K562 (cell line): ENCODE measurements at regions not wholly inside any gene's neighbourhood (a gene's known extent, or its start where the extent isn't known, plus 50 kb on each side); places are given as distances from the start of the nearest gene placed in this dataset.

Experiments used
- ATAC-seq: fragments of 200-7000 bp; cut with Tn5 transposase; 3 replicates; pipeline ENCODE4 v1.9.1; 2020; ENCODE audit warnings: moderate library complexity
- BruUV-seq: library from RNA; stranded (reverse); fragments of 400-500 nt; replicated peaks from 2 replicates; lab custom pipeline; 2021; lab: Mats Ljungman, UMichigan
- CTCF ChIA-PET: fragments of 300-600 bp; formaldehyde crosslinking; extraction: SDS; loops from one replicate; lab custom pipeline; 2021; ENCODE audit warnings: low intra/inter-chr PET ratio; lab: Yijun Ruan, JAX
- POLR2A ChIA-PET: fragments of 300-600, 350-650 bp; sonication (Branson Sonifier 250); formaldehyde crosslinking; extraction: SDS; loops from one replicate; lab custom pipeline; 2021; ENCODE audit warnings: antibody characterized with exemption, inconsistent platforms; lab: Yijun Ruan, JAX
- DNase-seq, 4 experiments: peaks; one replicate each; pipeline versions ENCODE4 v3.0.0 to v3.0.0-alpha.2; 2011 to 2018; ENCODE audit warnings: low spot score in 3 of 4, mixed read lengths in 3 of 4; ENCODE audit errors: extremely low read depth in 1 of 4
- FAIRE-seq: peaks from 2 replicates; lab custom pipeline; 2011; peaks lifted over from hg19 to GRCh38; lab: Jason Lieb, UNC
- H2AFZ ChIP-seq: 2 replicates; pipeline ENCODE4 v1.6.0; 2011; ENCODE audit warnings: low read depth, low read length, control low read depth, inconsistent platforms
- H3K27ac ChIP-seq: fragments of 200-600 bp; 3 replicates; pipeline ENCODE4 v1.8.0; 2011; ENCODE audit warnings: low read depth, mild to moderate bottlenecking, control low read depth, inconsistent platforms, low read length, moderate library complexity, mixed read lengths; ENCODE audit errors: extremely low read depth
- H3K27me3 ChIP-seq, 2 experiments: fragments of 300-600 bp in 1 of 2; 2 replicates in 1 of 2; 3 replicates in 1 of 2; pipeline versions ENCODE4 v1.6.0 to v1.8.0; 2011; ENCODE audit warnings: inconsistent platforms in 2 of 2, low read length in 2 of 2, mild to moderate bottlenecking in 1 of 2, mixed read lengths in 1 of 2, moderate library complexity in 1 of 2; ENCODE audit not compliant: control insufficient read depth in 2 of 2, insufficient read depth in 2 of 2
- H3K36me3 ChIP-seq: fragments of 300-600 bp; 3 replicates; pipeline ENCODE4 v1.8.0; 2011; ENCODE audit warnings: mild to moderate bottlenecking, low read length, inconsistent platforms; ENCODE audit not compliant: control insufficient read depth, insufficient read depth
- H3K4me1 ChIP-seq, 2 experiments: fragments of 200-600 bp in 1 of 2; replicated peaks in 1 of 2; 2 replicates in 1 of 2; 3 replicates in 1 of 2; pipeline versions ENCODE4 v1.5.1 to v1.8.0; 2011; ENCODE audit warnings: inconsistent platforms in 2 of 2, low read length in 2 of 2, mild to moderate bottlenecking in 1 of 2, mixed read lengths in 1 of 2, moderate library complexity in 1 of 2; ENCODE audit not compliant: control insufficient read depth in 2 of 2, insufficient read depth in 2 of 2
- H3K4me2 ChIP-seq: 2 replicates; pipeline ENCODE4 v1.6.1; 2011; ENCODE audit warnings: low read length, control low read depth, inconsistent platforms, mixed read lengths; ENCODE audit not compliant: insufficient read depth
- H3K4me3 ChIP-seq: fragments of 200-600 bp; sonication (generic), shearing (Covaris generic); 2 replicates; pipeline ENCODE4 v1.5.1; 2016; ENCODE audit warnings: control low read depth, inconsistent platforms
- H3K79me2 ChIP-seq: fragments of 200-600 bp; 3 replicates; pipeline ENCODE4 v1.8.0; 2011; ENCODE audit warnings: low read length, inconsistent platforms; ENCODE audit not compliant: control insufficient read depth, insufficient read depth
- H3K9ac ChIP-seq, 2 experiments: 2 replicates each; pipeline versions ENCODE4 v1.6.0 to v1.6.1; 2011; ENCODE audit warnings: low read depth in 2 of 2, low read length in 2 of 2, control low read depth in 1 of 2, inconsistent platforms in 1 of 2, mild to moderate bottlenecking in 1 of 2, mixed read lengths in 1 of 2; ENCODE audit not compliant: insufficient read depth in 1 of 2
- H3K9me1 ChIP-seq: one replicate; pipeline ENCODE4 v1.6.0; 2011; ENCODE audit warnings: inconsistent platforms, mild to moderate bottlenecking, low read length, moderate library complexity; ENCODE audit not compliant: control insufficient read depth, insufficient read depth
- H3K9me3 ChIP-seq: replicated peaks from 2 replicates; pipeline ENCODE4 v1.5.1; 2011; ENCODE audit warnings: low read depth, low read length, inconsistent platforms; ENCODE audit not compliant: control insufficient read depth, insufficient read depth
- H4K20me1 ChIP-seq: replicated peaks from 2 replicates; pipeline ENCODE4 v1.6.1; 2011; ENCODE audit warnings: low read length, inconsistent platforms, mixed read lengths; ENCODE audit not compliant: control insufficient read depth, insufficient read depth
- BHLHE40 ChIP-seq: IDR thresholded peaks from 2 replicates; pipeline ENCODE4 v1.6.1; 2011; ENCODE audit warnings: low read length, improper control_type of control experiment
- BRCA1 ChIP-seq, 2 experiments: fragments of 450-650 bp in 1 of 2; sonication (generic) in 1 of 2; formaldehyde crosslinking in 1 of 2; IDR thresholded peaks; 2 replicates each; pipeline versions ENCODE4 v1.5.0 to v1.6.1; 2017 to 2020; ENCODE audit warnings: mild to moderate bottlenecking in 1 of 2, missing genetic modification reagents in 1 of 2
- CBFB ChIP-seq: sonication (generic); formaldehyde crosslinking; IDR thresholded peaks from 2 replicates; pipeline ENCODE4 v1.4.0; 2020; ENCODE audit warnings: mild to moderate bottlenecking, missing genetic modification reagents
- EZH2 ChIP-seq: IDR thresholded peaks from 2 replicates; pipeline ENCODE4 v1.6.1; 2012; ENCODE audit warnings: low read depth, mild to moderate bottlenecking, inconsistent platforms, low read length, borderline replicate concordance
- HMG20A ChIP-seq: fragments of 450-650 bp; formaldehyde crosslinking; conservative IDR thresholded peaks from 2 replicates; pipeline ENCODE4 v1.4.0; 2020; ENCODE audit warnings: mild to moderate bottlenecking, mixed read lengths
- POLR2G ChIP-seq: fragments of 200-400 bp; formaldehyde crosslinking; IDR thresholded peaks from 2 replicates; pipeline ENCODE4 v1.6.1; 2017; ENCODE audit warnings: low read depth, mild to moderate bottlenecking, antibody characterized with exemption, low read length, moderate library complexity
- TCFL5 ChIP-seq: fragments of 250-450 bp; sonication (Bioruptor Pico); conservative IDR thresholded peaks from 2 replicates; pipeline ENCODE4 v1.6.1; 2021; ENCODE audit warnings: mild to moderate bottlenecking, moderate library complexity, matching md5 sums
- ZNF12 ChIP-seq: sonication (generic); formaldehyde crosslinking; IDR thresholded peaks from 2 replicates; pipeline ENCODE4 v1.4.0; 2020; ENCODE audit warnings: mild to moderate bottlenecking, missing genetic modification reagents
- ZNF282 ChIP-seq: sonication (generic); formaldehyde crosslinking; IDR thresholded peaks from 2 replicates; pipeline ENCODE4 v1.8.1; 2023; ENCODE audit warnings: missing genetic modification reagents
- ZNF778 ChIP-seq: fragments of 450-650 bp; formaldehyde crosslinking; IDR thresholded peaks from 2 replicates; pipeline ENCODE4 v1.4.0; 2020; ENCODE audit warnings: mild to moderate bottlenecking, moderate library complexity
- WGBS: fragments of 100-300 bp; shearing (Covaris generic); methylation state at CpG from one replicate; pipeline ENCODE4 v1.1.6; 2016; ENCODE audit warnings: low coverage, mixed read lengths; ENCODE audit not compliant: insufficient coverage; ENCODE audit errors: missing lambda C conversion rate; 5-methylcytosine and 5-hydroxymethylcytosine counted together
- in situ Hi-C: fragments of 300-500 bp; cut with MboI; formaldehyde crosslinking; loops from 4 replicates; pipeline ENCODE4 v1.15.0; 2018; ENCODE audit warnings: inconsistent platforms, mixed read lengths
- intact Hi-C: fragments of 100-400 bp; cut with micrococcal nuclease; formaldehyde crosslinking; loops from 2 replicates; pipeline ENCODE4 v1.14.2; 2022
- TF ChIP-seq, protein P1 (sequence below): fragments of 450-650 bp; formaldehyde crosslinking; IDR thresholded peaks from 2 replicates; pipeline ENCODE4 v1.4.0; 2020; ENCODE audit warnings: mild to moderate bottlenecking, mixed read lengths
- TF ChIP-seq, protein P2 (sequence below): fragments of 250-450 bp; sonication (Bioruptor Pico); IDR thresholded peaks from 2 replicates; pipeline ENCODE4 v1.5.0; 2021
- TF ChIP-seq, protein P3 (sequence below), 2 experiments: fragments of 450-650 bp in 1 of 2; sonication (generic) in 1 of 2; formaldehyde crosslinking in 1 of 2; IDR thresholded peaks in 1 of 2; conservative IDR thresholded peaks in 1 of 2; 2 replicates each; pipeline versions ENCODE4 v1.6.1 to v1.8.1; 2016 to 2023; ENCODE audit warnings: mild to moderate bottlenecking in 2 of 2, moderate library complexity in 2 of 2, inconsistent platforms in 1 of 2, missing genetic modification reagents in 1 of 2

DNA sequence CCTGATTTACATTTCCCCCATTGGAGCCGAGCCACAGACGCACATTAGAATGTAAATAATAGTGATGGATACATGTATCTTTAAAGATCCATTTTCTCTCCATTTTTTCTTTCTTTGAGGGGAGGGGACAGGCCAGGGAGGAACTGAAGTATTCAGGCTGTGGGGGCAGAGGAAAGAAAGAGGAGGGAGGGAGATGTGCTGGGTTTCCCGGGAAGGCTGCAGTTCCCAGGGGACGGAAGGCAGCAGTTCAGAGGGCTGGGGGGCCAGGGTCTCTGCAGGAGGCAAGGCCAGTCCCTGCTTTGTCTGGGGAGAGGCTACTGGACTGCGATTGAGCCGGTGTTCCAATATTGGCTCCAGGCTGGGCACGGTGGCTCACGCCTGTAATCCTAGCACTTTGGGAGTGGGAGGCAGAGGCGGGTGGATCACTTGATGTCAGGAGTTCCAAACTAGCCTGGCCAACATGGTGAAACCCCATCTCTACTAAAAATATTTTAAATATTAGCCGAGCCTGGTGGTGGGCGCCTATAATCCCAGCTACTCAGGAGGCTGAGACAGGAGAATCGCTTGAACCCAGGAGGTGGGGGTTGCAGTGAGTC is 94.2 kb upstream of the LHX1 start:
- POLR2A ChIA-PET, result interaction anchor here (0.5 kb wide), 1 partner anchor 205 kb away, joined by 3 read pairs; no protein-coding TSS in a partner anchor
- Histone ChIP-seq H3K4me2 (no peak overlapping the region), H3K9ac (no peak overlapping the region), H2AFZ (no peak overlapping the region), H3K79me2 (no peaks in the 10 kb centered on the region), H3K4me1 (no peaks in the 10 kb centered on the region), H3K9me1 (no peaks in the 10 kb centered on the region), H3K27me3 (peaks cover 2 to 45% of the 10 kb centered on the region in 2 experiments; a peak in 4 of 5 replicates), H4K20me1 (0 out of 2 replicates have a peak, but pooled peaks cover 5% of the 10 kb centered on the region), H3K9me3 (no peaks in the 10 kb centered on the region), H3K27ac (no peak overlapping the region), H3K36me3 (no peaks in the 10 kb centered on the region), H3K4me3 (no peak overlapping the region)
- no peak for DNase-seq
- no peak for FAIRE-seq
- CTCF ChIA-PET, result no interaction called here
- ATAC-seq, result no peak
- TF ChIP-seq HMG20A (CRISPR knock-in tag) (no peak), BRCA1 (IDR thresholded peaks at IDR 0.05) (no peak), BRCA1 (CRISPR knock-in tag; IDR thresholded peaks at IDR 0.05) (no peak), ZNF778 (CRISPR knock-in tag) (no peak), ZNF282 (CRISPR knock-in tag) (no peak), EZH2 (no peak), POLR2G (no peak), BHLHE40 (no peak), CBFB (CRISPR knock-in tag) (no peak), ZNF12 (CRISPR knock-in tag) (no peak), TCFL5 (CRISPR knock-in tag) (no peak)
- TF ChIP-seq, protein P1, sequence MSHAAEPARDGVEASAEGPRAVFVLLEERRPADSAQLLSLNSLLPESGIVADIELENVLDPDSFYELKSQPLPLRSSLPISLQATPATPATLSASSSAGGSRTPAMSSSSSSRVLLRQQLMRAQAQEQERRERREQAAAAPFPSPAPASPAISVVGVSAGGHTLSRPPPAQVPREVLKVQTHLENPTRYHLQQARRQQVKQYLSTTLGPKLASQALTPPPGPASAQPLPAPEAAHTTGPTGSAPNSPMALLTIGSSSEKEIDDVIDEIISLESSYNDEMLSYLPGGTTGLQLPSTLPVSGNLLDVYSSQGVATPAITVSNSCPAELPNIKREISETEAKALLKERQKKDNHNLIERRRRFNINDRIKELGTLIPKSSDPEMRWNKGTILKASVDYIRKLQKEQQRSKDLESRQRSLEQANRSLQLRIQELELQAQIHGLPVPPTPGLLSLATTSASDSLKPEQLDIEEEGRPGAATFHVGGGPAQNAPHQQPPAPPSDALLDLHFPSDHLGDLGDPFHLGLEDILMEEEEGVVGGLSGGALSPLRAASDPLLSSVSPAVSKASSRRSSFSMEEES, result no peak
- TF ChIP-seq, protein P2, sequence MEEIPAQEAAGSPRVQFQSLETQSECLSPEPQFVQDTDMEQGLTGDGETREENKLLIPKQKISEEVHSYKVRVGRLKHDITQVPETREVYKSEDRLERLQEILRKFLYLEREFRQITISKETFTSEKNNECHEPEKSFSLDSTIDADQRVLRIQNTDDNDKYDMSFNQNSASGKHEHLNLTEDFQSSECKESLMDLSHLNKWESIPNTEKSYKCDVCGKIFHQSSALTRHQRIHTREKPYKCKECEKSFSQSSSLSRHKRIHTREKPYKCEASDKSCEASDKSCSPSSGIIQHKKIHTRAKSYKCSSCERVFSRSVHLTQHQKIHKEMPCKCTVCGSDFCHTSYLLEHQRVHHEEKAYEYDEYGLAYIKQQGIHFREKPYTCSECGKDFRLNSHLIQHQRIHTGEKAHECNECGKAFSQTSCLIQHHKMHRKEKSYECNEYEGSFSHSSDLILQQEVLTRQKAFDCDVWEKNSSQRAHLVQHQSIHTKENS, result no peak
- TF ChIP-seq, protein P3, sequence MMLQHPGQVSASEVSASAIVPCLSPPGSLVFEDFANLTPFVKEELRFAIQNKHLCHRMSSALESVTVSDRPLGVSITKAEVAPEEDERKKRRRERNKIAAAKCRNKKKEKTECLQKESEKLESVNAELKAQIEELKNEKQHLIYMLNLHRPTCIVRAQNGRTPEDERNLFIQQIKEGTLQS (IDR thresholded peaks at IDR 0.05), result no peak
- TF ChIP-seq, protein P3 (CRISPR knock-in tag; conservative IDR thresholded peaks at IDR 0.05), result no peak
- WGBS, result under 1% methylated on average over 12 of the region's 12 CpGs
- intact Hi-C loops (no loop called here), in situ Hi-C loops (no loop called here)
- BruUV-seq, result no TSS peak
